ENCODE measurements at regions not wholly inside any gene's neighbourhood (a gene's known extent, or its start where the extent isn't known, plus 50 kb on each side); places are given as distances from the start of the nearest gene placed in this dataset.

DNA sequence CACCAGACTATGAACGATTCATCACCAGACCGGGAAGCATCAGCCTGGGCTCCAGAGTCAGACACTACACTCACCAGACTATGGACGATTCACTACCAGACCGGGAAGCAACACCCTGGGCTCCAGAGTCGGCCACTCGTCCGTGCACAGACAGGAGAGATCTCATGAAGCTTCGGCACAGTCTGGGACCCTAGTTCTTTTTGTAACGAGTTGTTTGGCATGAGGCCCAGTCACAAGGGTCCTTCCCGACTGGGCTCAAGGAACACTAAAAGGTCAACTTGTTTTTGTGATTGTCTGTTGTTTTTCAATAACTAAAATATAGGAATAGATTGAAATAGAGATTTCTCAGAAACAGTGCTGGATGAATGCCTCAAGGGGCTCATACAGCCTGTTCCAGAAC, 1141.6 kb upstream of the MIR17HG start:
- Histone ChIP-seq H3K79me2 (ENCODE audit: low read length) (no peaks in the 10 kb centered on the region), H3K4me3 (ENCODE audit: low read length) (no peak overlapping the region), H3F3A (ENCODE audit: low read length, unreplicated experiment) (no peaks in the 10 kb centered on the region), H3K9me3 (ENCODE audit: low read length) (no peaks in the 10 kb centered on the region), H4K20me1 (ENCODE audit: low read length) (no peaks in the 10 kb centered on the region), H3K4me2 (ENCODE audit: low read length) (no peak overlapping the region), H3K9me2 (replicated peaks; ENCODE audit: low read length) (no peaks in the 10 kb centered on the region), H3K27me3 (ENCODE audit: low read length) (no peaks in the 10 kb centered on the region), H3K27ac (ENCODE audit: low read length) (no peak overlapping the region), H3K36me3 (ENCODE audit: low read depth, low read length) (no peaks in the 10 kb centered on the region), H2AFZ (ENCODE audit: low read length) (no peak overlapping the region), H3K9ac (ENCODE audit: low read length) (no peak overlapping the region), H3K4me1 (ENCODE audit: insufficient read depth, low read length) (no peaks in the 10 kb centered on the region)
- BruUV-seq (replicated peaks), result no TSS peak
- TF ChIP-seq, protein P1, sequence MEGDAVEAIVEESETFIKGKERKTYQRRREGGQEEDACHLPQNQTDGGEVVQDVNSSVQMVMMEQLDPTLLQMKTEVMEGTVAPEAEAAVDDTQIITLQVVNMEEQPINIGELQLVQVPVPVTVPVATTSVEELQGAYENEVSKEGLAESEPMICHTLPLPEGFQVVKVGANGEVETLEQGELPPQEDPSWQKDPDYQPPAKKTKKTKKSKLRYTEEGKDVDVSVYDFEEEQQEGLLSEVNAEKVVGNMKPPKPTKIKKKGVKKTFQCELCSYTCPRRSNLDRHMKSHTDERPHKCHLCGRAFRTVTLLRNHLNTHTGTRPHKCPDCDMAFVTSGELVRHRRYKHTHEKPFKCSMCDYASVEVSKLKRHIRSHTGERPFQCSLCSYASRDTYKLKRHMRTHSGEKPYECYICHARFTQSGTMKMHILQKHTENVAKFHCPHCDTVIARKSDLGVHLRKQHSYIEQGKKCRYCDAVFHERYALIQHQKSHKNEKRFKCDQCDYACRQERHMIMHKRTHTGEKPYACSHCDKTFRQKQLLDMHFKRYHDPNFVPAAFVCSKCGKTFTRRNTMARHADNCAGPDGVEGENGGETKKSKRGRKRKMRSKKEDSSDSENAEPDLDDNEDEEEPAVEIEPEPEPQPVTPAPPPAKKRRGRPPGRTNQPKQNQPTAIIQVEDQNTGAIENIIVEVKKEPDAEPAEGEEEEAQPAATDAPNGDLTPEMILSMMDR (conservative IDR thresholded peaks at IDR 0.05; ENCODE audit: low read depth, low read length), result no peak
- TF ChIP-seq EZH2 (IDR thresholded peaks at IDR 0.05; ENCODE audit: low read length, unreplicated experiment), result no peak
- no peak for TF ChIP-seq EZH2phosphoT487 (IDR thresholded peaks at IDR 0.05; ENCODE audit: borderline replicate concordance, low read length)
- intact Hi-C loops (cut with micrococcal nuclease), result no loop called here
- CTCF ChIA-PET, result no interaction called here
- DNase-seq (no peak), ATAC-seq (no peak)
- POLR2A ChIA-PET (ENCODE audit: unreplicated experiment), result no interaction called here

DNA sequence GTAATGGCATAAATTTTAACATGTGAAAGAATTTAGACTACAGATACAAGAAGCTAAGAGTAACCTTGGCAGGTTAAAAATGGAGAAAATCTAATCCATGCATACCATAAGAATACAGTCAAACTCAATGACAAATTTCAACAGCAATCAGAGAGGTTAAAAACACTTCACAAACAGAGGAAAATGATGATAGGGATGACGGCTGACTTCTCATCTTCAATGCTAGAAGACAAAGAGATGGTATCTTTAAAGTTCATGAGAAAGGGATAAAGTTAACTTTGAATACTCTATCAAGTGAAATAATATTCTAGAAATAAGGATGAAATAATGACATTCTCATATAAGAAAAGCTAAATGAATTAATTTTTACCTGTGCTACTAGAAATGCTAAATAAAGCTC, 1130.2 kb upstream of the MIR17HG start:
- ChIA-PET POLR2A (ENCODE audit: unreplicated experiment) (no interaction called here), CTCF (no interaction called here)
- intact Hi-C loops (cut with micrococcal nuclease), result no loop called here
- Histone ChIP-seq H3K4me2 (ENCODE audit: low read length) (no peak overlapping the region), H3K27me3 (ENCODE audit: low read length) (no peaks in the 10 kb centered on the region), H3K36me3 (ENCODE audit: low read depth, low read length) (no peaks in the 10 kb centered on the region), H4K20me1 (ENCODE audit: low read length) (no peaks in the 10 kb centered on the region), H3K9ac (ENCODE audit: low read length) (no peak overlapping the region), H3F3A (ENCODE audit: low read length, unreplicated experiment) (no peaks in the 10 kb centered on the region), H3K27ac (ENCODE audit: low read length) (no peak overlapping the region), H2AFZ (ENCODE audit: low read length) (no peak overlapping the region), H3K9me2 (replicated peaks; ENCODE audit: low read length) (no peaks in the 10 kb centered on the region), H3K9me3 (ENCODE audit: low read length) (no peaks in the 10 kb centered on the region), H3K4me3 (ENCODE audit: low read length) (no peak overlapping the region), H3K79me2 (ENCODE audit: low read length) (no peaks in the 10 kb centered on the region), H3K4me1 (ENCODE audit: insufficient read depth, low read length) (no peaks in the 10 kb centered on the region)
- TF ChIP-seq, protein P1 (conservative IDR thresholded peaks at IDR 0.05; ENCODE audit: low read depth, low read length), result no peak
- TF ChIP-seq EZH2phosphoT487 (IDR thresholded peaks at IDR 0.05; ENCODE audit: borderline replicate concordance, low read length) (no peak), EZH2 (IDR thresholded peaks at IDR 0.05; ENCODE audit: low read length, unreplicated experiment) (no peak)
- no TSS peak for BruUV-seq (replicated peaks)
- ATAC-seq (no peak), DNase-seq (no peak)

DNA sequence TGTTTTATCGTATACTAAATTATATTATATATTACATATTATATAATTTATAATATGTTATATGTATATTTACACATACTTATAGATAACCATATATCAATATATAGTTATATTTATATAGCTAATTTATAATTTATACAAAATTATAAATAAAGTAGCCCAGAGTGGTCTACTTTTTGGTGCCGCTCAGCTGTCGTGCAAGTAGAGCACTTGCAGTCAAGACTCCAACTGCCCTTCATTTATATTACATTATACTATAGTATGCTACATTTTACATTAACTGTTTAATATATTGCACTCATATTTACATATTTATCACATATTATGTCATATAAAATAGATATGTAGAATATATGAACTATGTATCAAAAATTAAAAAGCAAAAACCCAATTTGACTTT, 1124.7 kb upstream of the MIR17HG start:
- no TSS peak for BruUV-seq (replicated peaks)
- TF ChIP-seq EZH2phosphoT487 (IDR thresholded peaks at IDR 0.05; ENCODE audit: borderline replicate concordance, low read length) (no peak), EZH2 (IDR thresholded peaks at IDR 0.05; ENCODE audit: low read length, unreplicated experiment) (no peak)
- TF ChIP-seq, protein P1 (conservative IDR thresholded peaks at IDR 0.05; ENCODE audit: low read depth, low read length), result no peak
- Histone ChIP-seq H4K20me1 (ENCODE audit: low read length) (no peaks in the 10 kb centered on the region), H3K4me2 (ENCODE audit: low read length) (no peak overlapping the region), H3K4me3 (ENCODE audit: low read length) (no peak overlapping the region), H3K9me2 (replicated peaks; ENCODE audit: low read length) (no peaks in the 10 kb centered on the region), H2AFZ (ENCODE audit: low read length) (no peak overlapping the region), H3K4me1 (ENCODE audit: insufficient read depth, low read length) (no peaks in the 10 kb centered on the region), H3K36me3 (ENCODE audit: low read depth, low read length) (no peaks in the 10 kb centered on the region), H3K79me2 (ENCODE audit: low read length) (no peaks in the 10 kb centered on the region), H3K27me3 (ENCODE audit: low read length) (no peaks in the 10 kb centered on the region), H3F3A (ENCODE audit: low read length, unreplicated experiment) (no peaks in the 10 kb centered on the region), H3K9ac (ENCODE audit: low read length) (no peak overlapping the region), H3K27ac (ENCODE audit: low read length) (no peak overlapping the region), H3K9me3 (ENCODE audit: low read length) (no peaks in the 10 kb centered on the region)
- CTCF ChIA-PET, result no interaction called here
- intact Hi-C loops (cut with micrococcal nuclease), result no loop called here
- ATAC-seq, result no peak
- DNase-seq, result no peak
- POLR2A ChIA-PET (ENCODE audit: unreplicated experiment), result no interaction called here
